WTC11 (cell line): ENCODE measurements at regions not wholly inside any gene's neighbourhood (a gene's known extent, or its start where the extent isn't known, plus 50 kb on each side); places are given as distances from the start of the nearest gene placed in this dataset.

ENCODE experiments used
- FOXK1 ChIP-seq: sonication (generic); formaldehyde crosslinking; IDR thresholded peaks from 2 replicates; pipeline ENCODE4 v1.8.0; 2022; ENCODE audit warnings: mild to moderate bottlenecking, moderate library complexity, missing genetic modification reagents
- FOXP1 ChIP-seq: sonication (generic); formaldehyde crosslinking; IDR thresholded peaks from 2 replicates; pipeline ENCODE4 v1.8.0; 2022; ENCODE audit warnings: missing genetic modification reagents, mild to moderate bottlenecking, moderate library complexity, borderline replicate concordance
- ZNF317 ChIP-seq: sonication (generic); formaldehyde crosslinking; IDR thresholded peaks from 2 replicates; pipeline ENCODE4 v1.8.1; 2023; ENCODE audit warnings: low read depth, mild to moderate bottlenecking, moderate library complexity, missing genetic modification reagents, borderline replicate concordance
- TF ChIP-seq, protein P1 (sequence below): sonication (generic); formaldehyde crosslinking; IDR thresholded peaks from 2 replicates; pipeline ENCODE4 v1.8.1; 2022; ENCODE audit warnings: low read depth, mild to moderate bottlenecking, moderate library complexity, missing genetic modification reagents, borderline replicate concordance
- TF ChIP-seq, protein P2 (sequence below): fragments of 200-600 bp; IDR thresholded peaks from 2 replicates; pipeline ENCODE4 v1.8.0; 2022; ENCODE audit warnings: antibody characterized with exemption

DNA sequence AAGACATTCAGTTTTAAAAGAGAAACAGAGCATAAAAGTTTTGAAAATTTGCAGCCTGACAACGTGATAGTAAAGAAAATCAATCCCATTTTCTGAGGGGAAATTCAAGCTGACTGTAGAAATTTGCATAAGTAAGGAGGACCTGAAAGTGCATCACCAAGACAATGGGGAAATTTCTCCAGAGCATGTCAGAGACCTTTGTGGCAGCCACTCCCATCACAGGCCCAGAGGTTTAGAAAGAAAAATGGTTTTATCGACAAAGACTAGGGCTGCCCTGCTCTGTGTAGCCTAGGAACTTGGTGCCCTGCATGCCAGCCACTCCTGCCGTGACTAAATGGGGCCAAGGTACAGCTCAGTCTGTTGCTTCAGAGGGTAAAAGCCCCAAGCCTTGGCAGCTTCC lies 1640.2 kb upstream of the PRMT6 start:
- TF ChIP-seq FOXK1 (no peak), ZNF317 (no peak), FOXP1 (CRISPR knock-in tag) (no peak)
- TF ChIP-seq, protein P1, sequence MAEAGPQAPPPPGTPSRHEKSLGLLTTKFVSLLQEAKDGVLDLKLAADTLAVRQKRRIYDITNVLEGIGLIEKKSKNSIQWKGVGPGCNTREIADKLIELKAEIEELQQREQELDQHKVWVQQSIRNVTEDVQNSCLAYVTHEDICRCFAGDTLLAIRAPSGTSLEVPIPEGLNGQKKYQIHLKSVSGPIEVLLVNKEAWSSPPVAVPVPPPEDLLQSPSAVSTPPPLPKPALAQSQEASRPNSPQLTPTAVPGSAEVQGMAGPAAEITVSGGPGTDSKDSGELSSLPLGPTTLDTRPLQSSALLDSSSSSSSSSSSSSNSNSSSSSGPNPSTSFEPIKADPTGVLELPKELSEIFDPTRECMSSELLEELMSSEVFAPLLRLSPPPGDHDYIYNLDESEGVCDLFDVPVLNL (CRISPR knock-in tag), result no peak
- TF ChIP-seq, protein P2, sequence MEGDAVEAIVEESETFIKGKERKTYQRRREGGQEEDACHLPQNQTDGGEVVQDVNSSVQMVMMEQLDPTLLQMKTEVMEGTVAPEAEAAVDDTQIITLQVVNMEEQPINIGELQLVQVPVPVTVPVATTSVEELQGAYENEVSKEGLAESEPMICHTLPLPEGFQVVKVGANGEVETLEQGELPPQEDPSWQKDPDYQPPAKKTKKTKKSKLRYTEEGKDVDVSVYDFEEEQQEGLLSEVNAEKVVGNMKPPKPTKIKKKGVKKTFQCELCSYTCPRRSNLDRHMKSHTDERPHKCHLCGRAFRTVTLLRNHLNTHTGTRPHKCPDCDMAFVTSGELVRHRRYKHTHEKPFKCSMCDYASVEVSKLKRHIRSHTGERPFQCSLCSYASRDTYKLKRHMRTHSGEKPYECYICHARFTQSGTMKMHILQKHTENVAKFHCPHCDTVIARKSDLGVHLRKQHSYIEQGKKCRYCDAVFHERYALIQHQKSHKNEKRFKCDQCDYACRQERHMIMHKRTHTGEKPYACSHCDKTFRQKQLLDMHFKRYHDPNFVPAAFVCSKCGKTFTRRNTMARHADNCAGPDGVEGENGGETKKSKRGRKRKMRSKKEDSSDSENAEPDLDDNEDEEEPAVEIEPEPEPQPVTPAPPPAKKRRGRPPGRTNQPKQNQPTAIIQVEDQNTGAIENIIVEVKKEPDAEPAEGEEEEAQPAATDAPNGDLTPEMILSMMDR, result no peak
